GM23338 (cell line): ENCODE measurements at regions not wholly inside any gene's neighbourhood (a gene's known extent, or its start where the extent isn't known, plus 50 kb on each side); places are given as distances from the start of the nearest gene placed in this dataset.

ENCODE experiments used
- ATAC-seq: fragments of 200-7000 bp; cut with Tn5 transposase; 3 replicates; pipeline ENCODE4 v1.9.1; 2020
- DNase-seq: peaks from one replicate; pipeline ENCODE4 v3.0.0-alpha.2; 2015; ENCODE audit warnings: low spot score
- H2AFZ ChIP-seq: fragments of 200-600 bp; sonication (generic); 2 replicates; pipeline ENCODE4 v1.8.0; 2016; ENCODE audit warnings: antibody characterized with exemption, mild to moderate bottlenecking, moderate library complexity
- H3F3A ChIP-seq: fragments of 200-600 bp; sonication (generic); replicated peaks from 2 replicates; pipeline ENCODE4 v1.8.0; 2017; ENCODE audit warnings: antibody characterized with exemption, mixed run types, low read depth
- H3K27ac ChIP-seq: fragments of 200-600 bp; sonication (generic); 2 replicates; pipeline ENCODE4 v1.6.1; 2016; ENCODE audit warnings: low read depth
- H3K27me3 ChIP-seq: fragments of 200-600 bp; sonication (generic); 2 replicates; pipeline ENCODE4 v1.8.0; 2016; ENCODE audit warnings: mild to moderate bottlenecking, mixed run types, moderate library complexity; ENCODE audit not compliant: insufficient read depth
- H3K36me3 ChIP-seq: fragments of 200-600 bp; sonication (generic); 2 replicates; pipeline ENCODE4 v1.8.0; 2016; ENCODE audit warnings: mild to moderate bottlenecking; ENCODE audit not compliant: insufficient read depth
- H3K4me1 ChIP-seq: fragments of 200-600 bp; sonication (generic); 2 replicates; pipeline ENCODE4 v1.8.0; 2016; ENCODE audit warnings: mild to moderate bottlenecking, moderate library complexity; ENCODE audit not compliant: insufficient read depth
- H3K4me2 ChIP-seq: fragments of 200-600 bp; sonication (generic); 2 replicates; pipeline ENCODE4 v1.7.1; 2017; ENCODE audit warnings: mixed run types
- H3K4me3 ChIP-seq: fragments of 200-600 bp; sonication (generic); 2 replicates; pipeline ENCODE4 v1.6.1; 2016; ENCODE audit warnings: mixed run types
- H3K79me2 ChIP-seq: fragments of 200-600 bp; sonication (generic); replicated peaks from 2 replicates; pipeline ENCODE4 v1.8.0; 2017; ENCODE audit warnings: mild to moderate bottlenecking; ENCODE audit not compliant: insufficient read depth
- H3K9me2 ChIP-seq: fragments of 200-600 bp; sonication (generic); 2 replicates; pipeline ENCODE4 v1.8.0; 2017; ENCODE audit not compliant: insufficient read depth
- H4K20me1 ChIP-seq: fragments of 200-600 bp; sonication (generic); replicated peaks from 2 replicates; pipeline ENCODE4 v1.8.0; 2017; ENCODE audit warnings: mild to moderate bottlenecking; ENCODE audit not compliant: insufficient read depth
- H3K27ac Mint-ChIP-seq: 2 replicates; pipeline ENCODE4 v1.8.0; 2020; ENCODE audit warnings: inconsistent platforms, mild to moderate bottlenecking, moderate library complexity, mixed read lengths
- H3K27me3 Mint-ChIP-seq: 3 replicates; pipeline ENCODE4 v1.8.0; 2022; ENCODE audit warnings: low read depth, mild to moderate bottlenecking, moderate library complexity, mixed read lengths, inconsistent platforms; ENCODE audit not compliant: insufficient read depth, poor library complexity
- H3K36me3 Mint-ChIP-seq: 3 replicates; pipeline ENCODE4 v1.8.0; 2021; ENCODE audit warnings: low read depth, mild to moderate bottlenecking, inconsistent platforms, moderate library complexity, mixed read lengths
- H3K4me1 Mint-ChIP-seq: 3 replicates; pipeline ENCODE4 v1.8.0; 2020; ENCODE audit warnings: mild to moderate bottlenecking, inconsistent platforms, mixed read lengths
- H3K4me3 Mint-ChIP-seq: 3 replicates; pipeline ENCODE4 v1.8.0; 2021; ENCODE audit warnings: moderate library complexity, mild to moderate bottlenecking, inconsistent platforms, mixed read lengths
- H3K9me3 Mint-ChIP-seq: 3 replicates; pipeline ENCODE4 v1.8.0; 2020; ENCODE audit warnings: moderate library complexity, mild to moderate bottlenecking, inconsistent platforms, mixed read lengths
- CREB1 ChIP-seq: fragments of 250-450 bp; sonication (Bioruptor Pico); IDR thresholded peaks from 2 replicates; pipeline ENCODE4 v1.5.0; 2020; ENCODE audit warnings: low read depth, mild to moderate bottlenecking, moderate library complexity
- ETS1 ChIP-seq: IDR thresholded peaks from 2 replicates; pipeline ENCODE4 v1.6.1; 2016; ENCODE audit warnings: antibody characterized with exemption
- EZH2 ChIP-seq: fragments of 200-600 bp; sonication (generic); IDR thresholded peaks from one replicate; pipeline ENCODE4 v1.8.0; 2017; ENCODE audit warnings: antibody characterized with exemption, mild to moderate bottlenecking, low read depth; ENCODE audit not compliant: unreplicated experiment
- EZH2phosphoT487 ChIP-seq: fragments of 200-600 bp; sonication (generic); IDR thresholded peaks from one replicate; pipeline ENCODE4 v1.8.1; 2018; ENCODE audit warnings: antibody characterized with exemption; ENCODE audit not compliant: unreplicated experiment
- JUNB ChIP-seq: IDR thresholded peaks from one replicate; pipeline ENCODE4 v1.6.1; 2016; ENCODE audit warnings: antibody characterized with exemption; ENCODE audit not compliant: unreplicated experiment
- NANOG ChIP-seq: IDR thresholded peaks from 2 replicates; pipeline ENCODE4 v1.6.1; 2016; ENCODE audit warnings: antibody characterized with exemption, borderline replicate concordance
- POLR2AphosphoS5 ChIP-seq: IDR thresholded peaks from 2 replicates; pipeline ENCODE4 v1.6.1; 2016; ENCODE audit warnings: antibody characterized with exemption, low read depth
- REST ChIP-seq: IDR thresholded peaks from one replicate; pipeline ENCODE4 v1.6.1; 2018; ENCODE audit warnings: antibody characterized with exemption; ENCODE audit not compliant: unreplicated experiment
- STAT1 ChIP-seq: IDR thresholded peaks from one replicate; pipeline ENCODE4 v1.6.1; 2016; ENCODE audit warnings: antibody characterized with exemption; ENCODE audit not compliant: unreplicated experiment
- ZNF114 ChIP-seq: fragments of 250-450 bp; sonication (Bioruptor Pico); IDR thresholded peaks from 2 replicates; pipeline ENCODE4 v1.5.0; 2020; ENCODE audit warnings: mild to moderate bottlenecking, moderate library complexity
- ZNF331 ChIP-seq: fragments of 250-450 bp; sonication (Bioruptor Pico); IDR thresholded peaks from 2 replicates; pipeline ENCODE4 v1.5.0; 2020; ENCODE audit warnings: low read depth, mild to moderate bottlenecking, moderate library complexity
- TF ChIP-seq, protein P1 (sequence below), 2 experiments: fragments of 200-600 bp in 1 of 2; sonication (generic) in 1 of 2; conservative IDR thresholded peaks; 2 replicates each; pipeline versions ENCODE4 v1.5.1 to v1.6.1; 2016 to 2017; ENCODE audit warnings: antibody characterized with exemption in 2 of 2, low read depth in 2 of 2, mild to moderate bottlenecking in 2 of 2, moderate library complexity in 1 of 2
- TF ChIP-seq, protein P2 (sequence below): fragments of 250-450 bp; sonication (Bioruptor Pico); IDR thresholded peaks from 2 replicates; pipeline ENCODE4 v1.5.0; 2020; ENCODE audit warnings: mild to moderate bottlenecking, moderate library complexity

DNA sequence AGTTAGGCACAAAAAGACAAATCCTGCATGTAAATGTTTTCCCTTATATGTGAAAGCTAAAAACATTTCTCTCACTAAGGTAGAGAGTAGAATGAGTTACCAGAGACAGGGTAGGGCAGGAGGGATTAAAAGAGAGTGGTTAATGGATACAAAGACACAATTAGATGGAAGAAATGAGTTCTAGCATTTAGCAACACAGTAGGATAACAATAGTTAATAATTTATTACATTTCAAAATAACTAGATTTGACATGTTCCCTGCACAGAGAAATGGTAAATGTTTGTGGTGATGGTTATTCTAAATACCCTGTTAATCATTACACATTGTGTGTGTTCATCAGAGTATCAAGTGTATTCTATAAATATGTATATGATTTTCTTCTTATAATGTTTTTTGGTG, 1400.7 kb downstream of the OTOL1 start:
- no peaks in the 10 kb centered on the region for H3K27me3 Mint-ChIP-seq
- Histone ChIP-seq H3K4me2 (no peak overlapping the region), H3K4me1 (no peaks in the 10 kb centered on the region), H3K27ac (no peak overlapping the region), H3K27me3 (no peaks in the 10 kb centered on the region), H3K79me2 (no peaks in the 10 kb centered on the region), H3K9me2 (no peaks in the 10 kb centered on the region), H3F3A (no peaks in the 10 kb centered on the region), H3K4me3 (no peak overlapping the region), H4K20me1 (no peaks in the 10 kb centered on the region), H2AFZ (no peak overlapping the region), H3K36me3 (0 out of 2 replicates have a peak, but pooled peaks cover 4% of the 10 kb centered on the region)
- H3K36me3 Mint-ChIP-seq: peaks cover 14% of the 10 kb centered on the region
- DNase-seq: no peak
- no peak for TF ChIP-seq EZH2
- no peak for TF ChIP-seq ETS1
- no peak for TF ChIP-seq REST
- no peak for TF ChIP-seq NANOG
- TF ChIP-seq ZNF114 (CRISPR knock-in tag): no peak
- no peak for TF ChIP-seq JUNB
- TF ChIP-seq POLR2AphosphoS5: no peak
- TF ChIP-seq, protein P1, sequence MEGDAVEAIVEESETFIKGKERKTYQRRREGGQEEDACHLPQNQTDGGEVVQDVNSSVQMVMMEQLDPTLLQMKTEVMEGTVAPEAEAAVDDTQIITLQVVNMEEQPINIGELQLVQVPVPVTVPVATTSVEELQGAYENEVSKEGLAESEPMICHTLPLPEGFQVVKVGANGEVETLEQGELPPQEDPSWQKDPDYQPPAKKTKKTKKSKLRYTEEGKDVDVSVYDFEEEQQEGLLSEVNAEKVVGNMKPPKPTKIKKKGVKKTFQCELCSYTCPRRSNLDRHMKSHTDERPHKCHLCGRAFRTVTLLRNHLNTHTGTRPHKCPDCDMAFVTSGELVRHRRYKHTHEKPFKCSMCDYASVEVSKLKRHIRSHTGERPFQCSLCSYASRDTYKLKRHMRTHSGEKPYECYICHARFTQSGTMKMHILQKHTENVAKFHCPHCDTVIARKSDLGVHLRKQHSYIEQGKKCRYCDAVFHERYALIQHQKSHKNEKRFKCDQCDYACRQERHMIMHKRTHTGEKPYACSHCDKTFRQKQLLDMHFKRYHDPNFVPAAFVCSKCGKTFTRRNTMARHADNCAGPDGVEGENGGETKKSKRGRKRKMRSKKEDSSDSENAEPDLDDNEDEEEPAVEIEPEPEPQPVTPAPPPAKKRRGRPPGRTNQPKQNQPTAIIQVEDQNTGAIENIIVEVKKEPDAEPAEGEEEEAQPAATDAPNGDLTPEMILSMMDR (conservative IDR thresholded peaks at IDR 0.05; ENCODE audit: low read depth in 2 of 2): no peak
- no peak for TF ChIP-seq ZNF331
- no peak for TF ChIP-seq STAT1
- TF ChIP-seq EZH2phosphoT487: no peak
- TF ChIP-seq, protein P2, sequence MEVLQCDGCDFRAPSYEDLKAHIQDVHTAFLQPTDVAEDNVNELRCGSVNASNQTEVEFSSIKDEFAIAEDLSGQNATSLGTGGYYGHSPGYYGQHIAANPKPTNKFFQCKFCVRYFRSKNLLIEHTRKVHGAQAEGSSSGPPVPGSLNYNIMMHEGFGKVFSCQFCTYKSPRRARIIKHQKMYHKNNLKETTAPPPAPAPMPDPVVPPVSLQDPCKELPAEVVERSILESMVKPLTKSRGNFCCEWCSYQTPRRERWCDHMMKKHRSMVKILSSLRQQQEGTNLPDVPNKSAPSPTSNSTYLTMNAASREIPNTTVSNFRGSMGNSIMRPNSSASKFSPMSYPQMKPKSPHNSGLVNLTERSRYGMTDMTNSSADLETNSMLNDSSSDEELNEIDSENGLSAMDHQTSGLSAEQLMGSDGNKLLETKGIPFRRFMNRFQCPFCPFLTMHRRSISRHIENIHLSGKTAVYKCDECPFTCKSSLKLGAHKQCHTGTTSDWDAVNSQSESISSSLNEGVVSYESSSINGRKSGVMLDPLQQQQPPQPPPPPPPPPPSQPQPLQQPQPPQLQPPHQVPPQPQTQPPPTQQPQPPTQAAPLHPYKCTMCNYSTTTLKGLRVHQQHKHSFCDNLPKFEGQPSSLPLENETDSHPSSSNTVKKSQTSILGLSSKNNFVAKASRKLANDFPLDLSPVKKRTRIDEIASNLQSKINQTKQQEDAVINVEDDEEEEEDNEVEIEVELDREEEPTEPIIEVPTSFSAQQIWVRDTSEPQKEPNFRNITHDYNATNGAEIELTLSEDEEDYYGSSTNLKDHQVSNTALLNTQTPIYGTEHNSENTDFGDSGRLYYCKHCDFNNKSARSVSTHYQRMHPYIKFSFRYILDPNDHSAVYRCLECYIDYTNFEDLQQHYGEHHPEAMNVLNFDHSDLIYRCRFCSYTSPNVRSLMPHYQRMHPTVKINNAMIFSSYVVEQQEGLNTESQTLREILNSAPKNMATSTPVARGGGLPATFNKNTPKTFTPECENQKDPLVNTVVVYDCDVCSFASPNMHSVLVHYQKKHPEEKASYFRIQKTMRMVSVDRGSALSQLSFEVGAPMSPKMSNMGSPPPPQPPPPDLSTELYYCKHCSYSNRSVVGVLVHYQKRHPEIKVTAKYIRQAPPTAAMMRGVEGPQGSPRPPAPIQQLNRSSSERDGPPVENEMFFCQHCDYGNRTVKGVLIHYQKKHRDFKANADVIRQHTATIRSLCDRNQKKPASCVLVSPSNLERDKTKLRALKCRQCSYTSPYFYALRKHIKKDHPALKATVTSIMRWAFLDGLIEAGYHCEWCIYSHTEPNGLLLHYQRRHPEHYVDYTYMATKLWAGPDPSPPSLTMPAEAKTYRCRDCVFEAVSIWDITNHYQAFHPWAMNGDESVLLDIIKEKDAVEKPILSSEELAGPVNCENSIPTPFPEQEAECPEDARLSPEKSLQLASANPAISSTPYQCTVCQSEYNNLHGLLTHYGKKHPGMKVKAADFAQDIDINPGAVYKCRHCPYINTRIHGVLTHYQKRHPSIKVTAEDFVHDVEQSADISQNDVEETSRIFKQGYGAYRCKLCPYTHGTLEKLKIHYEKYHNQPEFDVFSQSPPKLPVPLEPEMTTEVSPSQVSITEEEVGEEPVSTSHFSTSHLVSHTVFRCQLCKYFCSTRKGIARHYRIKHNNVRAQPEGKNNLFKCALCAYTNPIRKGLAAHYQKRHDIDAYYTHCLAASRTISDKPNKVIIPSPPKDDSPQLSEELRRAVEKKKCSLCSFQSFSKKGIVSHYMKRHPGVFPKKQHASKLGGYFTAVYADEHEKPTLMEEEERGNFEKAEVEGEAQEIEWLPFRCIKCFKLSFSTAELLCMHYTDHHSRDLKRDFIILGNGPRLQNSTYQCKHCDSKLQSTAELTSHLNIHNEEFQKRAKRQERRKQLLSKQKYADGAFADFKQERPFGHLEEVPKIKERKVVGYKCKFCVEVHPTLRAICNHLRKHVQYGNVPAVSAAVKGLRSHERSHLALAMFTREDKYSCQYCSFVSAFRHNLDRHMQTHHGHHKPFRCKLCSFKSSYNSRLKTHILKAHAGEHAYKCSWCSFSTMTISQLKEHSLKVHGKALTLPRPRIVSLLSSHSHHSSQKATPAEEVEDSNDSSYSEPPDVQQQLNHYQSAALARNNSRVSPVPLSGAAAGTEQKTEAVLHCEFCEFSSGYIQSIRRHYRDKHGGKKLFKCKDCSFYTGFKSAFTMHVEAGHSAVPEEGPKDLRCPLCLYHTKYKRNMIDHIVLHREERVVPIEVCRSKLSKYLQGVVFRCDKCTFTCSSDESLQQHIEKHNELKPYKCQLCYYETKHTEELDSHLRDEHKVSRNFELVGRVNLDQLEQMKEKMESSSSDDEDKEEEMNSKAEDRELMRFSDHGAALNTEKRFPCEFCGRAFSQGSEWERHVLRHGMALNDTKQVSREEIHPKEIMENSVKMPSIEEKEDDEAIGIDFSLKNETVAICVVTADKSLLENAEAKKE (CRISPR knock-in tag): no peak
- no peak for TF ChIP-seq CREB1
- peaks cover 27% of the 10 kb centered on the region for H3K9me3 Mint-ChIP-seq
- no peaks in the 10 kb centered on the region for H3K4me1 Mint-ChIP-seq
- ATAC-seq: no peak
- no peak overlapping the region for H3K4me3 Mint-ChIP-seq
- H3K27ac Mint-ChIP-seq: no peak overlapping the region
